ENCODE measurements at regions not wholly inside any gene's neighbourhood (a gene's known extent, or its start where the extent isn't known, plus 50 kb on each side); places are given as distances from the start of the nearest gene placed in this dataset.

DNA sequence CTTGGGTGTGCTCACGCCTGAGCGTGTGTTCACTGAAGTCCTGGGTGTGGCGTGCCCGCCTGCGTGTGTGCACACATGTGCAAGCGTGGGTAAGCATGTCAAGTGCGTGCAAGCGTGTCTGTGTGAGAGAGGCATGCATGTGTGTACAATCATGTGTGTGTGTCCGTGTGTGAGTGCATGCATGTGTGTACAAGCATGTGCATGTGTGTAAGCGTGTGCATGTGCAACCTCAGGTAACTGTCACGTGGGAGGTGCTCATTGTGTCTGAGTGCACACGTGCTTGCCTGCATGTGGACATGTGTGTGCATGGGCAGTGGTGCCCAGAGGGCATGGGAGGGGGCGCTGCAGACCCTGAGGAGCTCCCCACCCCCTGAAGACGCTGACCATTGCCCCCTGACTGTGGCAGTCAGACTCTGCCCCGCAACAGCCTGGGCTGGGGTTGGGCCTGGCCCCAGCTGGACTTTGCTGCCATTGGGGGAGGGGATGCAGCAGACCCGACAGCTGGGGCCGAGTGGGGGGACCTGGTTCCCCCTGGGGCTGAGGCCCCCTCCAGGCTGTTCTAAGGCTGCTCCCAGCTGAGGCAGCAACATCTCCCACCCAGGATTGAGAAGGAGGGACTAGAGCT is 88.1 kb downstream of the UNCX start:
- TF ChIP-seq, protein P1, sequence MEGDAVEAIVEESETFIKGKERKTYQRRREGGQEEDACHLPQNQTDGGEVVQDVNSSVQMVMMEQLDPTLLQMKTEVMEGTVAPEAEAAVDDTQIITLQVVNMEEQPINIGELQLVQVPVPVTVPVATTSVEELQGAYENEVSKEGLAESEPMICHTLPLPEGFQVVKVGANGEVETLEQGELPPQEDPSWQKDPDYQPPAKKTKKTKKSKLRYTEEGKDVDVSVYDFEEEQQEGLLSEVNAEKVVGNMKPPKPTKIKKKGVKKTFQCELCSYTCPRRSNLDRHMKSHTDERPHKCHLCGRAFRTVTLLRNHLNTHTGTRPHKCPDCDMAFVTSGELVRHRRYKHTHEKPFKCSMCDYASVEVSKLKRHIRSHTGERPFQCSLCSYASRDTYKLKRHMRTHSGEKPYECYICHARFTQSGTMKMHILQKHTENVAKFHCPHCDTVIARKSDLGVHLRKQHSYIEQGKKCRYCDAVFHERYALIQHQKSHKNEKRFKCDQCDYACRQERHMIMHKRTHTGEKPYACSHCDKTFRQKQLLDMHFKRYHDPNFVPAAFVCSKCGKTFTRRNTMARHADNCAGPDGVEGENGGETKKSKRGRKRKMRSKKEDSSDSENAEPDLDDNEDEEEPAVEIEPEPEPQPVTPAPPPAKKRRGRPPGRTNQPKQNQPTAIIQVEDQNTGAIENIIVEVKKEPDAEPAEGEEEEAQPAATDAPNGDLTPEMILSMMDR (IDR thresholded peaks at IDR 0.05; ENCODE audit: unreplicated experiment), result no peak
- no peak overlapping the region for H3K4me3 Mint-ChIP-seq (ENCODE audit: low read depth, unreplicated experiment)
- intact Hi-C loops (cut with micrococcal nuclease; ENCODE audit: unreplicated experiment), result no loop called here
- BruUV-seq (replicated peaks), result no TSS peak
- H3K36me3 Mint-ChIP-seq (ENCODE audit: insufficient read depth, unreplicated experiment), result peaks cover 8% of the 10 kb centered on the region
- CTCF ChIA-PET, result no interaction called here
- H3K4me1 Mint-ChIP-seq (ENCODE audit: low read depth, unreplicated experiment), result no peaks in the 10 kb centered on the region
- H3K9me3 Mint-ChIP-seq (ENCODE audit: low read depth, unreplicated experiment), result no peaks in the 10 kb centered on the region
- no peak overlapping the region for H3K27ac Mint-ChIP-seq (ENCODE audit: unreplicated experiment)
- H3K27me3 Mint-ChIP-seq (ENCODE audit: unreplicated experiment), result peaks cover 86% of the 10 kb centered on the region
- DNase-seq, result no peak

DNA sequence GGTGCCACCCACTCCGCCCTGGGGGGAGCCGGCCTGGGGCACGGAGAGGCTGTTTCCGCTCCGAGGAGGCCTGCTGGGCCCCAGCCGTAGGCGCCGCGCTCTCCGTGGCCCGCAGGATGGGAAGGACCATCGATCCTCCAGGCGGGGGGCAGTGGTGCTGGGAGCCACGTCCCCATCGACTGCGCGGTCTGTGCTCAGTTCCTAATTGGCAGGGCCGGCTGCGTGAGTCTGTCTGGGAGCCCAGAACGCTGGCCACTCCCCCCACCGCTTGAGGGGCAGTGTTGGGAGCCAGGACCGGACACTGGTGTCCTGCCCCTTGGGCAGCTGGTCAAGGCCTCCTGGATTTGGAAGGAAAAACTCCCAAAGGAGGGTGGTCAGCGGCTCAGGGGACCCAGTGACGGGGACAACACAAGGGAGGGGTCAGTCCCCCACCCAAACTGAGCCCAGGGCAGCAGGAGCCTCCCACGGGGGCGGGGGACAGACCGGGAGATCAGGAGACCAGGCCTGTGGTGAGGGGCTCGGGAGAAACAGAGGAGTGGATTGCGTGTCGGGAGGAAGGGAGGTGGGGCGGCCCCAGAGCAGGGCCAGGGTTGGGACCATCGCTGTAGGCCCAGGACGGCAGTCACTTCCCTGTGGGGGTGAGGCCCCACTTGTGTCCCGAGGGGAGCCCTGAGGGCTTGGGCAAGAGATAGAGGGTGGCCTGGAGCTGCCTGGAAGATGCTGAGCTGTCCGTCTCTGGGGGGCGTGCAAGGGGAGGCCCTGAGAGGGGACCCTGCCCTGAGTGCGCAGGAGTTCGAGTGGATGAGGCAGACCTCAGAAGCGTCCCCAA is 89.0 kb downstream of the UNCX start:
- BruUV-seq (replicated peaks), result no TSS peak
- intact Hi-C loops (cut with micrococcal nuclease; ENCODE audit: unreplicated experiment), result no loop called here
- Mint-ChIP-seq H3K27me3 (ENCODE audit: unreplicated experiment) (peaks cover 86% of the 10 kb centered on the region), H3K27ac (ENCODE audit: unreplicated experiment) (no peak overlapping the region), H3K36me3 (ENCODE audit: insufficient read depth, unreplicated experiment) (peaks cover 8% of the 10 kb centered on the region), H3K4me1 (ENCODE audit: low read depth, unreplicated experiment) (no peaks in the 10 kb centered on the region), H3K4me3 (ENCODE audit: low read depth, unreplicated experiment) (no peak overlapping the region), H3K9me3 (ENCODE audit: low read depth, unreplicated experiment) (no peaks in the 10 kb centered on the region)
- DNase-seq, result no peak
- CTCF ChIA-PET, result no interaction called here
- TF ChIP-seq, protein P1 (IDR thresholded peaks at IDR 0.05; ENCODE audit: unreplicated experiment), result no peak

DNA sequence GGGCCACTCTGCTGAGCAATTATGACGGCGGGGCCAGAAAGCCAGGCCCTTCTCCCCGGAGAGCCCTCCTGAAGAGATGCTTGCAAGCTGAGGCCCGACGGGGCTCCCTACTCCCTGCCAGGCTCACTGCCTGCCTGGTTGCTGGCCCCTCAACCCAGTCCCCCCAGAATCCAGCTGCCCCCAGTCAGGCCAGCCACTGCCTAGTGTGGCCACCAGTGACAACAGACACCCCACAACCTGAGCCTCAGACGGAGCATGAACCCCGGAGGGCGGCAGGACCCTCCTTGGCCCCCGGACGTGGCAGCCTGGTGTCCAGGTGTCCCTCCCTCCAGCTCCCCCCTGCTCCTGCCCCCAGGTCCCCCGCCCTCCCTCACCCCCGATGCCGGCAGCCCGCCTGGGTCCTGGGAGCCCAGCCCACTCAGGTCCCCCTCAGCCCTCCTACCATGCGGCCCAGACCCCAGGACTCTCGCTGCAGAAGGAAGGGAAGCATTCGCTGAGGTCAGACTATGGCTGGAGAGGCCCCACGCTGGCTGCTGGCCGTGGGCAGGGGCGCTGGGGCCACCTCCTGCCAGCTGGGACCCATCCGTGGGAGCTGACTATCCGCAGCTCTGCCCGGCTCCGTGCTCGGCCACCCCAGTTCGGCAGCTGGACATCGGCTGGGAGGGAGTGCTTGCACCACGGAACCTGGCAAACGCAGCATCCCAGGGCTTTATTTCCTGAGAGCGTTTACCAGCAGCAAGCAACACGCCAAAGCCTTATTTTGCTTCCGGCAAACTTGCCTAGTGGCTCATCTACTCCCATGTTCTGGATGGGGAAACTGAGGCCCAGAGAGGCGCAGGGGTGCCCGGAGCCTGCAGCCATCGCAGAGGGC is 89.8 kb downstream of the UNCX start:
- Mint-ChIP-seq H3K4me3 (ENCODE audit: low read depth, unreplicated experiment) (no peak overlapping the region), H3K27me3 (ENCODE audit: unreplicated experiment) (peaks cover 86% of the 10 kb centered on the region), H3K4me1 (ENCODE audit: low read depth, unreplicated experiment) (no peaks in the 10 kb centered on the region), H3K9me3 (ENCODE audit: low read depth, unreplicated experiment) (no peaks in the 10 kb centered on the region), H3K36me3 (ENCODE audit: insufficient read depth, unreplicated experiment) (peaks cover 8% of the 10 kb centered on the region), H3K27ac (ENCODE audit: unreplicated experiment) (no peak overlapping the region)
- CTCF ChIA-PET, result no interaction called here
- no peak for DNase-seq
- TF ChIP-seq, protein P1 (IDR thresholded peaks at IDR 0.05; ENCODE audit: unreplicated experiment), result no peak
- no TSS peak for BruUV-seq (replicated peaks)
- intact Hi-C loops (cut with micrococcal nuclease; ENCODE audit: unreplicated experiment), result no loop called here

GRCh38 chr7:1323178-1324027 is 90.7 kb downstream of the UNCX start:
- BruUV-seq (replicated peaks), result no TSS peak
- H3K9me3 Mint-ChIP-seq (ENCODE audit: low read depth, unreplicated experiment), result no peaks in the 10 kb centered on the region
- intact Hi-C loops (cut with micrococcal nuclease; ENCODE audit: unreplicated experiment), result no loop called here
- DNase-seq, result no peak
- CTCF ChIA-PET, result interaction anchor here (0.7 kb wide), 1 partner anchor 29 kb away, joined by 4 read pairs; no protein-coding TSS in a partner anchor
- H3K4me1 Mint-ChIP-seq (ENCODE audit: low read depth, unreplicated experiment), result no peaks in the 10 kb centered on the region
- H3K27ac Mint-ChIP-seq (ENCODE audit: unreplicated experiment), result no peak overlapping the region
- H3K36me3 Mint-ChIP-seq (ENCODE audit: insufficient read depth, unreplicated experiment), result peaks cover 8% of the 10 kb centered on the region
- TF ChIP-seq, protein P1 (IDR thresholded peaks at IDR 0.05; ENCODE audit: unreplicated experiment), result no peak
- no peak overlapping the region for H3K4me3 Mint-ChIP-seq (ENCODE audit: low read depth, unreplicated experiment)
- H3K27me3 Mint-ChIP-seq (ENCODE audit: unreplicated experiment), result peaks cover 78% of the 10 kb centered on the region

All from Calu3 (cell line).